ENCODE measurements at regions not wholly inside any gene's neighbourhood (a gene's known extent, or its start where the extent isn't known, plus 50 kb on each side); places are given as distances from the start of the nearest gene placed in this dataset.
"Not testable (repeated sequence)": the region's sequence is repeated elsewhere in the genome, so short reads cannot be mapped to it uniquely, and the experiment has no call there.

DNA sequence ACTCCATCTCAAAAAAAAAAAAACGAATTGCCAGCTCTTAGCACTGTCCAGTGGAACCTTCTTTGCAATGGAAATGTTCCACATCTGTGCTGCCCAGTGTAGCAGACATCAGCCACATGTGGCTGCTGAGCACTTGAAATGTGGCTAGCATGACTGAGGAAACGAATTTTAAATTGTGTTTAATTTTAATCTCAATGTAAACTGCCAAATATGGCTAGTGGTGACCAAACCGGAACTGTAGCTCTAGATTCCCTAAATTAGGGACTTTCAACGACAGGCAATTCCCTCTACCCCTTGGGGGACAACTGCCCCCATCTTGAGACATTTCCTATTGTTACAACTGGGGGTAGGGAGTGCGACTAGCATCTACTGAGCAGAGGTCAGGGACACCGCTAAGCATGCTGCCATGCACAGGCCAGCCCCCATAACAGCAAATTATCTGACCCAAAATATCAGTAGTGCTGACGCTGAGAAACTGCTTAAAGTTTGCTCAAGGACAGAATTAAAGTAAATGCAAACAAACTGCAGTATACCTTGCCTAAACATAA, 52.4 kb upstream of the PDPR start:
- not testable (repeated sequence) for H3K4me3 ChIP-seq (ENCODE audit: low read depth, low read length); H3K4me1 ChIP-seq; H3K9me3 ChIP-seq; H3K27me3 ChIP-seq; DNase-seq; H3K36me3 ChIP-seq

DNA sequence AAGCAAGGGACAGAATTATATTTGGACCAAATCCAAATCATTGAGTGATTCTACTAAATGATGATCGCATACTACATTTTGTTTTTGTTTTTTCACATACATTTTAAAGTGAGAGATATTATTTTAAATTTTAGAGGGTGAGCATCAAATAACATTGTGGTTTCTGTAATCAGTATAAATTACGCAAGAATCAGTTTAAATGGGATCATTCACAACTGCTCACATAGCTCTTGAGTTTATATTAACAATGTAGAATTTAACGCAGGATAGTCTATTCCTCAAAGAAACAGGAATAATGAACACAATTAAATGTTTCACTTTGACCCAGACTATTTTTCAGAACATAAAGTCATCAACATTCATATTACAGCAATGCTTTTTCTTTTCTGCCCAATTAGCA, 51.2 kb upstream of the PDPR start:
- H3K4me3 ChIP-seq (ENCODE audit: low read depth, low read length); H3K36me3 ChIP-seq; H3K9me3 ChIP-seq; DNase-seq; H3K4me1 ChIP-seq; H3K27me3 ChIP-seq: not testable (repeated sequence)

All from BE2C (cell line).